ENCODE measurements at regions not wholly inside any gene's neighbourhood (a gene's known extent, or its start where the extent isn't known, plus 50 kb on each side); places are given as distances from the start of the nearest gene placed in this dataset.

GRCh38 chr6:141050471-141050870 is 1082.3 kb upstream of the GJE1 start:
- FAIRE-seq (no peak), ATAC-seq (no peak), DNase-seq (ENCODE audit: extremely low read depth in 1 of 4, low spot score in 3 of 4) (no peak)
- 0% methylated on average over 1 of the region's 1 CpG for WGBS (ENCODE audit: insufficient coverage, low coverage, missing lambda C conversion rate)
- Histone ChIP-seq H2AFZ (ENCODE audit: low read depth, low read length) (no peak overlapping the region), H3K27me3 (ENCODE audit: control insufficient read depth in 2 of 2, insufficient read depth in 2 of 2, low read length in 2 of 2) (no peaks in the 10 kb centered on the region), H3K9me1 (ENCODE audit: control insufficient read depth, insufficient read depth, low read length) (no peaks in the 10 kb centered on the region), H3K4me3 (no peak overlapping the region), H3K9ac (ENCODE audit: insufficient read depth in 1 of 2, low read depth in 2 of 2, low read length in 2 of 2) (no peak overlapping the region), H3K36me3 (ENCODE audit: control insufficient read depth, insufficient read depth, low read length) (no peaks in the 10 kb centered on the region), H3K79me2 (ENCODE audit: control insufficient read depth, insufficient read depth, low read length) (no peaks in the 10 kb centered on the region), H3K4me2 (ENCODE audit: insufficient read depth, low read length) (no peak overlapping the region), H3K27ac (ENCODE audit: extremely low read depth, low read depth, low read length) (no peak overlapping the region), H3K4me1 (replicated peaks in 1 of 2; ENCODE audit: control insufficient read depth in 2 of 2, insufficient read depth in 2 of 2, low read length in 2 of 2) (no peaks in the 10 kb centered on the region), H3K9me3 (replicated peaks; ENCODE audit: control insufficient read depth, insufficient read depth, low read depth, low read length) (peaks cover 1% of the 10 kb centered on the region), H4K20me1 (replicated peaks; ENCODE audit: control insufficient read depth, insufficient read depth, low read length) (no peaks in the 10 kb centered on the region)
- in situ Hi-C loops (cut with MboI): no loop called here
- CTCF ChIA-PET (ENCODE audit: low intra/inter-chr PET ratio): no interaction called here
- TF ChIP-seq TEAD2 (tag; IDR thresholded peaks at IDR 0.05): no peak
- no peak for TF ChIP-seq HLTF (IDR thresholded peaks at IDR 0.05)
- no peak for TF ChIP-seq HDAC8 (tag; IDR thresholded peaks at IDR 0.05)
- no peak for TF ChIP-seq MAFF (IDR thresholded peaks at IDR 0.05; ENCODE audit: low read length)
- TF ChIP-seq ZBTB12 (CRISPR knock-in tag; IDR thresholded peaks at IDR 0.05): no peak
- no TSS peak for BruUV-seq (replicated peaks)
- intact Hi-C loops (cut with micrococcal nuclease): no loop called here
- POLR2A ChIA-PET: no interaction called here

GRCh38 chr6:141048451-141048850 is 1084.3 kb upstream of the GJE1 start:
- CTCF ChIA-PET (ENCODE audit: low intra/inter-chr PET ratio): no interaction called here
- in situ Hi-C loops (cut with MboI): no loop called here
- Histone ChIP-seq H2AFZ (ENCODE audit: low read depth, low read length) (no peak overlapping the region), H3K9me3 (replicated peaks; ENCODE audit: control insufficient read depth, insufficient read depth, low read depth, low read length) (peaks cover 1% of the 10 kb centered on the region; the same call in 1 of the 2 replicates), H3K9me1 (ENCODE audit: control insufficient read depth, insufficient read depth, low read length) (no peaks in the 10 kb centered on the region), H4K20me1 (replicated peaks; ENCODE audit: control insufficient read depth, insufficient read depth, low read length) (no peaks in the 10 kb centered on the region), H3K4me3 (no peak overlapping the region), H3K79me2 (ENCODE audit: control insufficient read depth, insufficient read depth, low read length) (no peaks in the 10 kb centered on the region), H3K27ac (ENCODE audit: extremely low read depth, low read depth, low read length) (no peak overlapping the region), H3K36me3 (ENCODE audit: control insufficient read depth, insufficient read depth, low read length) (no peaks in the 10 kb centered on the region), H3K9ac (ENCODE audit: insufficient read depth in 1 of 2, low read depth in 2 of 2, low read length in 2 of 2) (no peak overlapping the region), H3K4me1 (replicated peaks in 1 of 2; ENCODE audit: control insufficient read depth in 2 of 2, insufficient read depth in 2 of 2, low read length in 2 of 2) (no peaks in the 10 kb centered on the region), H3K27me3 (ENCODE audit: control insufficient read depth in 2 of 2, insufficient read depth in 2 of 2, low read length in 2 of 2) (no peaks in the 10 kb centered on the region), H3K4me2 (ENCODE audit: insufficient read depth, low read length) (no peak overlapping the region)
- intact Hi-C loops (cut with micrococcal nuclease): no loop called here
- DNase-seq (ENCODE audit: extremely low read depth in 1 of 4, low spot score in 3 of 4) (no peak), ATAC-seq (no peak), FAIRE-seq (no peak)
- 0% methylated on average over 1 of the region's 1 CpG for WGBS (ENCODE audit: insufficient coverage, low coverage, missing lambda C conversion rate)
- no TSS peak for BruUV-seq (replicated peaks)
- POLR2A ChIA-PET: no interaction called here
- TF ChIP-seq ZNF586 (CRISPR knock-in tag; conservative IDR thresholded peaks at IDR 0.05): no peak
- no peak for TF ChIP-seq CREB3L1 (IDR thresholded peaks at IDR 0.05; ENCODE audit: borderline replicate concordance, low read depth)
- no peak for TF ChIP-seq TFAM (CRISPR knock-in tag; conservative IDR thresholded peaks at IDR 0.05)
- no peak for TF ChIP-seq ZNF280A (IDR thresholded peaks at IDR 0.05; ENCODE audit: low read depth, partially characterized antibody)

Measured in K562 (cell line).